ENCODE measurements at regions not wholly inside any gene's neighbourhood (a gene's known extent, or its start where the extent isn't known, plus 50 kb on each side); places are given as distances from the start of the nearest gene placed in this dataset.

- no peak for TF ChIP-seq POLR2A (IDR thresholded peaks at IDR 0.05; ENCODE audit: low read depth, low read length)
- no peak for TF ChIP-seq TAF1 (IDR thresholded peaks at IDR 0.05; ENCODE audit: low read depth, low read length)
- no peak for TF ChIP-seq POLR2AphosphoS5 (IDR thresholded peaks at IDR 0.05; ENCODE audit: low read depth, low read length)
- TF ChIP-seq SPI1 (IDR thresholded peaks at IDR 0.05; ENCODE audit: low read depth, low read length) = no peak
- TF ChIP-seq PAX5 (IDR thresholded peaks at IDR 0.05; ENCODE audit: insufficient read depth, low read length, severe bottlenecking) = no peak
These were observed 636.9 kb downstream of the PLCL1 start for GRCh38 chr2:198441246-198441645.

Data from GM12891 (cell line).